ENCODE measurements at regions not wholly inside any gene's neighbourhood (a gene's known extent, or its start where the extent isn't known, plus 50 kb on each side); places are given as distances from the start of the nearest gene placed in this dataset.

- H3K9ac ChIP-seq (replicated peaks; ENCODE audit: extremely low read depth, insufficient read depth, low read length), result no peak overlapping the region
- ChIA-PET POLR2A (no interaction called here), CTCF (interaction anchor here (0.6 to 2.0 kb wide), 4 partner anchors 9 to 273 kb away, joined by 3 to 6 read pairs (median 3); no protein-coding TSS in a partner anchor)
- no peak overlapping the region for H2AFZ ChIP-seq (ENCODE audit: low read depth, low read length)
- no TSS peak for BruUV-seq (replicated peaks)
- no peaks in the 10 kb centered on the region for H3K9me3 ChIP-seq (replicated peaks; ENCODE audit: control insufficient read depth, insufficient read depth, low read length)
- H3K4me3 ChIP-seq (replicated peaks in 1 of 3; ENCODE audit: insufficient read depth in 1 of 3, low read depth in 1 of 3, low read length in 3 of 3), result no peak overlapping the region
- no peaks in the 10 kb centered on the region for H3K9me1 ChIP-seq (replicated peaks; ENCODE audit: control insufficient read depth, extremely low read depth, insufficient read depth, low read length)
- intact Hi-C loops (cut with micrococcal nuclease) (no loop called here), dilution Hi-C loops (cut with MboI; ENCODE audit: extremely low pct_ligation_motif_present, low sequenced_read_pairs) (no loop called here)
- H3K4me1 ChIP-seq (ENCODE audit: control insufficient read depth, extremely low read depth, insufficient read depth, low read length), result peaks cover 20% of the 10 kb centered on the region
- TF ChIP-seq GATA2 (IDR thresholded peaks at IDR 0.05; ENCODE audit: insufficient read depth, insufficient read length, low read depth, low read length), result peak; percentile 58
- no peak for TF ChIP-seq POLR2A (IDR thresholded peaks at IDR 0.05; ENCODE audit: low read depth, low read length)
- peak; percentile 67 for TF ChIP-seq FOS (IDR thresholded peaks at IDR 0.05; ENCODE audit: borderline replicate concordance, insufficient read depth, low read length)
- FAIRE-seq, result peak; percentile 73
- H3K27me3 ChIP-seq (ENCODE audit: control insufficient read depth in 2 of 2, insufficient read depth in 2 of 2, low read length in 2 of 2), result no peaks in the 10 kb centered on the region
- H3K36me3 ChIP-seq (ENCODE audit: control insufficient read depth in 2 of 2, extremely low read depth in 1 of 2, insufficient read depth in 2 of 2, low read length in 2 of 2), result no peaks in the 10 kb centered on the region
- H3K4me2 ChIP-seq (ENCODE audit: insufficient read depth, low read length), result peak overlapping the region; percentile 50
- H4K20me1 ChIP-seq (replicated peaks; ENCODE audit: control insufficient read depth, extremely low read depth, insufficient read depth, low read length), result no peaks in the 10 kb centered on the region
- H3K27ac ChIP-seq (ENCODE audit: insufficient read depth, low read depth, low read length), result peak overlapping the region; percentile 4
- peaks cover 60% of the 10 kb centered on the region for H3K79me2 ChIP-seq (ENCODE audit: control insufficient read depth, insufficient read depth, low read length)
- peak; percentile 52 for DNase-seq (ENCODE audit: low read depth, low spot score)
These were observed 90.5 kb upstream of the SVIL start for GRCh38 chr10:29725133-29725720.

- FAIRE-seq (no peak), DNase-seq (ENCODE audit: low read depth, low spot score) (no peak)
- dilution Hi-C loops (cut with MboI; ENCODE audit: extremely low pct_ligation_motif_present, low sequenced_read_pairs), result no loop called here
- TF ChIP-seq CTCF (IDR thresholded peaks at IDR 0.05; ENCODE audit: extremely low read depth in 1 of 2, insufficient read depth in 1 of 2, low read depth in 1 of 2, low read length in 2 of 2) (no peak), EZH2 (IDR thresholded peaks at IDR 0.05; ENCODE audit: borderline replicate concordance, low read depth, low read length, severe bottlenecking) (no peak), POLR2A (IDR thresholded peaks at IDR 0.05; ENCODE audit: low read depth, low read length) (no peak), MAX (IDR thresholded peaks at IDR 0.05; ENCODE audit: insufficient read depth, insufficient read length) (no peak), JUN (IDR thresholded peaks at IDR 0.05; ENCODE audit: borderline replicate concordance, insufficient read depth, insufficient read length, low read depth) (no peak)
- H3K9me3 ChIP-seq (replicated peaks; ENCODE audit: control insufficient read depth, insufficient read depth, low read length), result peaks cover 2% of the 10 kb centered on the region
- H3K9ac ChIP-seq (replicated peaks; ENCODE audit: extremely low read depth, insufficient read depth, low read length), result no peak overlapping the region
- H3K4me2 ChIP-seq (ENCODE audit: insufficient read depth, low read length), result no peak overlapping the region
- ChIA-PET POLR2A (no interaction called here), CTCF (interaction anchor here (0.8 to 2.0 kb wide), 3 partner anchors 9 to 134 kb away, joined by 3 to 6 read pairs (median 4); no protein-coding TSS in a partner anchor)
- H4K20me1 ChIP-seq (replicated peaks; ENCODE audit: control insufficient read depth, extremely low read depth, insufficient read depth, low read length), result no peaks in the 10 kb centered on the region
- peaks cover 62% of the 10 kb centered on the region for H3K79me2 ChIP-seq (ENCODE audit: control insufficient read depth, insufficient read depth, low read length)
- no peaks in the 10 kb centered on the region for H3K27me3 ChIP-seq (ENCODE audit: control insufficient read depth in 2 of 2, insufficient read depth in 2 of 2, low read length in 2 of 2)
- no peaks in the 10 kb centered on the region for H3K36me3 ChIP-seq (ENCODE audit: control insufficient read depth in 2 of 2, extremely low read depth in 1 of 2, insufficient read depth in 2 of 2, low read length in 2 of 2)
- peaks cover 20% of the 10 kb centered on the region for H3K4me1 ChIP-seq (ENCODE audit: control insufficient read depth, extremely low read depth, insufficient read depth, low read length)
- no peak overlapping the region for H3K4me3 ChIP-seq (replicated peaks in 1 of 3; ENCODE audit: insufficient read depth in 1 of 3, low read depth in 1 of 3, low read length in 3 of 3)
- no peak overlapping the region for H2AFZ ChIP-seq (ENCODE audit: low read depth, low read length)
- intact Hi-C loops (cut with micrococcal nuclease), result no loop called here
- H3K9me1 ChIP-seq (replicated peaks; ENCODE audit: control insufficient read depth, extremely low read depth, insufficient read depth, low read length), result no peaks in the 10 kb centered on the region
- no peak overlapping the region for H3K27ac ChIP-seq (ENCODE audit: insufficient read depth, low read depth, low read length)
- no TSS peak for BruUV-seq (replicated peaks)
These were observed 89.0 kb upstream of the SVIL start for GRCh38 chr10:29723726-29724125.

All from endothelial cell of umbilical vein (primary cell).